ENCODE measurements at regions not wholly inside any gene's neighbourhood (a gene's known extent, or its start where the extent isn't known, plus 50 kb on each side); places are given as distances from the start of the nearest gene placed in this dataset.

- Mint-ChIP-seq H3K27me3 (ENCODE audit: low read depth, poor library complexity) (peaks cover 22% of the 10 kb centered on the region), H3K9me3 (no peaks in the 10 kb centered on the region), H3K4me3 (no peak overlapping the region), H3K36me3 (ENCODE audit: low read depth) (no peaks in the 10 kb centered on the region), H3K4me1 (no peaks in the 10 kb centered on the region), H3K27ac (no peak overlapping the region)
- TF ChIP-seq CTCF (IDR thresholded peaks at IDR 0.05): no peak
- no peak for DNase-seq
These were observed 359.5 kb upstream of the MGMT start for GRCh38 chr10:129107525-129107924.

- Mint-ChIP-seq H3K4me3 (no peak overlapping the region), H3K27ac (no peak overlapping the region), H3K4me1 (no peaks in the 10 kb centered on the region), H3K36me3 (ENCODE audit: low read depth) (no peaks in the 10 kb centered on the region), H3K27me3 (ENCODE audit: low read depth, poor library complexity) (peaks cover 20% of the 10 kb centered on the region), H3K9me3 (no peaks in the 10 kb centered on the region)
- no peak for DNase-seq
- no peak for TF ChIP-seq CTCF (IDR thresholded peaks at IDR 0.05)
These were observed 358.7 kb upstream of the MGMT start for GRCh38 chr10:129108378-129108777.

- Mint-ChIP-seq H3K36me3 (ENCODE audit: low read depth) (no peaks in the 10 kb centered on the region), H3K27ac (no peak overlapping the region), H3K9me3 (no peaks in the 10 kb centered on the region), H3K27me3 (ENCODE audit: low read depth, poor library complexity) (peaks cover 20% of the 10 kb centered on the region), H3K4me3 (no peak overlapping the region), H3K4me1 (no peaks in the 10 kb centered on the region)
- TF ChIP-seq CTCF (IDR thresholded peaks at IDR 0.05): no peak
- no peak for DNase-seq
These were observed 358.0 kb upstream of the MGMT start for GRCh38 chr10:129108994-129109393.

GRCh38 chr10:129110780-129111179, 356.3 kb upstream of the MGMT start:
- no peak for TF ChIP-seq CTCF (IDR thresholded peaks at IDR 0.05)
- Mint-ChIP-seq H3K4me1 (no peaks in the 10 kb centered on the region), H3K27ac (no peak overlapping the region), H3K36me3 (ENCODE audit: low read depth) (no peaks in the 10 kb centered on the region), H3K4me3 (no peak overlapping the region), H3K9me3 (no peaks in the 10 kb centered on the region), H3K27me3 (ENCODE audit: low read depth, poor library complexity) (peaks cover 24% of the 10 kb centered on the region)
- no peak for DNase-seq

- TF ChIP-seq CTCF (IDR thresholded peaks at IDR 0.05): no peak
- Mint-ChIP-seq H3K27ac (no peak overlapping the region), H3K27me3 (ENCODE audit: low read depth, poor library complexity) (peaks cover 28% of the 10 kb centered on the region), H3K4me3 (no peak overlapping the region), H3K36me3 (ENCODE audit: low read depth) (no peaks in the 10 kb centered on the region), H3K4me1 (no peaks in the 10 kb centered on the region), H3K9me3 (no peaks in the 10 kb centered on the region)
- no peak for DNase-seq
These were observed 355.1 kb upstream of the MGMT start for GRCh38 chr10:129111922-129112321.

- H3K9me3 Mint-ChIP-seq: no peaks in the 10 kb centered on the region
- DNase-seq: no peak
- peaks cover 14% of the 10 kb centered on the region for H3K27me3 Mint-ChIP-seq (ENCODE audit: low read depth, poor library complexity)
- H3K4me1 Mint-ChIP-seq: no peaks in the 10 kb centered on the region
- no peak overlapping the region for H3K27ac Mint-ChIP-seq
- TF ChIP-seq CTCF (IDR thresholded peaks at IDR 0.05): no peak
- H3K36me3 Mint-ChIP-seq (ENCODE audit: low read depth): no peaks in the 10 kb centered on the region
- H3K4me3 Mint-ChIP-seq: no peak overlapping the region
These were observed 352.5 kb upstream of the MGMT start for GRCh38 chr10:129114588-129114987.
